GM12878 (cell line): ENCODE measurements at regions not wholly inside any gene's neighbourhood (a gene's known extent, or its start where the extent isn't known, plus 50 kb on each side); places are given as distances from the start of the nearest gene placed in this dataset.

Experiments
- ATAC-seq: fragments of 200-7000 bp; cut with Tn5 transposase; 3 replicates; pipeline ENCODE4 v1.9.1; 2020; ENCODE audit warnings: mild to moderate bottlenecking, moderate library complexity
- BruUV-seq: library from RNA; stranded (reverse); fragments of 400-500 nt; replicated peaks from 2 replicates; lab custom pipeline; 2021; lab: Mats Ljungman, UMichigan
- CTCF ChIA-PET: fragments of 300-600 bp; sonication (Branson Sonifier 250); formaldehyde crosslinking; extraction: SDS; loops from one replicate; lab custom pipeline; 2021; ENCODE audit warnings: inconsistent platforms; lab: Yijun Ruan, JAX
- POLR2A ChIA-PET: fragments of 350-600 bp; formaldehyde crosslinking; extraction: SDS; loops from one replicate; lab custom pipeline; 2021; ENCODE audit warnings: inconsistent platforms; lab: Charles Lee
- RAD21 ChIA-PET: fragments of 300-600 bp; sonication (Branson Sonifier 250); formaldehyde crosslinking; loops from one replicate; lab custom pipeline; 2023; ENCODE audit warnings: antibody characterized with exemption; ENCODE audit not compliant: unreplicated experiment; lab: Charles Lee
- SMC1A ChIA-PET: fragments of 300-600 bp; sonication (Branson Sonifier 250); formaldehyde crosslinking; loops from one replicate; lab custom pipeline; 2023; ENCODE audit not compliant: unreplicated experiment, uncharacterized antibody; lab: Charles Lee
- DNase-seq: peaks from one replicate; pipeline ENCODE4 v3.0.0-alpha.2; 2011; ENCODE audit warnings: low read depth, low spot score
- FAIRE-seq: peaks from 3 replicates; lab custom pipeline; 2011; peaks lifted over from hg19 to GRCh38; lab: Jason Lieb, UNC
- H2AFZ ChIP-seq: 2 replicates; pipeline ENCODE4 v1.6.0; 2011; ENCODE audit warnings: low read depth, low read length, control low read depth; ENCODE audit not compliant: control insufficient read depth
- H3K27ac ChIP-seq: 2 replicates; pipeline ENCODE4 v1.5.1; 2011; ENCODE audit warnings: control low read depth; ENCODE audit not compliant: control insufficient read depth, insufficient read depth
- H3K27me3 ChIP-seq, 2 experiments: replicated peaks in 1 of 2; 2 replicates each; pipeline versions ENCODE4 v1.6.0 to v1.6.1; 2011; ENCODE audit warnings: low read length in 1 of 2; ENCODE audit not compliant: control insufficient read depth in 2 of 2, insufficient read depth in 2 of 2
- H3K36me3 ChIP-seq, 2 experiments: 2 replicates each; pipeline ENCODE4 v1.5.1; 2011; ENCODE audit warnings: low read length in 1 of 2; ENCODE audit not compliant: control insufficient read depth in 2 of 2, insufficient read depth in 2 of 2
- H3K4me1 ChIP-seq: 2 replicates; pipeline ENCODE4 v1.6.1; 2011; ENCODE audit warnings: mild to moderate bottlenecking, low read length, moderate library complexity, mixed read lengths; ENCODE audit not compliant: control insufficient read depth, insufficient read depth
- H3K4me2 ChIP-seq: 2 replicates; pipeline ENCODE4 v1.6.0; 2011; ENCODE audit warnings: control low read depth; ENCODE audit not compliant: control insufficient read depth, insufficient read depth
- H3K4me3 ChIP-seq: fragments of 200-600 bp; sonication (generic); 2 replicates; pipeline ENCODE4 v1.5.1; 2016
- H3K79me2 ChIP-seq: 2 replicates; pipeline ENCODE4 v1.6.0; 2011; ENCODE audit warnings: low read length; ENCODE audit not compliant: control insufficient read depth, insufficient read depth
- H3K9ac ChIP-seq: 2 replicates; pipeline ENCODE4 v1.8.0; 2011; ENCODE audit warnings: low read length, control low read depth, mixed read lengths; ENCODE audit not compliant: control insufficient read depth, insufficient read depth
- H3K9me3 ChIP-seq: replicated peaks from 3 replicates; pipeline ENCODE4 v1.5.1; 2011; ENCODE audit warnings: mild to moderate bottlenecking, low read length; ENCODE audit not compliant: control insufficient read depth, insufficient read depth
- H4K20me1 ChIP-seq: 2 replicates; pipeline ENCODE4 v1.6.0; 2011; ENCODE audit not compliant: control insufficient read depth, insufficient read depth
- CBX3 ChIP-seq: fragments of 200-600 bp; sonication (generic); IDR thresholded peaks from 2 replicates; pipeline ENCODE4 v1.6.1; 2016; ENCODE audit warnings: low read depth, borderline replicate concordance
- CEBPB ChIP-seq, 2 experiments: fragments of 150-350 bp in 1 of 2; IDR thresholded peaks; 2 replicates each; pipeline ENCODE4 v1.6.1; 2012 to 2014; ENCODE audit warnings: low read depth in 2 of 2, low read length in 2 of 2, borderline replicate concordance in 1 of 2, inconsistent platforms in 1 of 2
- CREM ChIP-seq: IDR thresholded peaks from 2 replicates; pipeline ENCODE4 v1.6.1; 2014; ENCODE audit warnings: antibody characterized with exemption, low read depth
- GABPA ChIP-seq: IDR thresholded peaks from 2 replicates; pipeline ENCODE4 v1.6.1; 2014; ENCODE audit warnings: antibody characterized with exemption, low read depth, mild to moderate bottlenecking, inconsistent platforms
- JUNB ChIP-seq: IDR thresholded peaks from 2 replicates; pipeline ENCODE4 v1.6.1; 2016; ENCODE audit warnings: antibody characterized with exemption, mild to moderate bottlenecking
- NFXL1 ChIP-seq: fragments of 450-650 bp; IDR thresholded peaks from 2 replicates; pipeline ENCODE4 v1.6.1; 2017; ENCODE audit warnings: antibody characterized with exemption, mild to moderate bottlenecking, borderline replicate concordance
- PML ChIP-seq: IDR thresholded peaks from 2 replicates; pipeline ENCODE4 v1.6.1; 2012; ENCODE audit warnings: low read length, inconsistent platforms
- POU2F2 ChIP-seq: IDR thresholded peaks from 3 replicates; pipeline ENCODE4 v1.6.1; 2011; ENCODE audit warnings: low read depth, mild to moderate bottlenecking, low read length, borderline replicate concordance
- RAD51 ChIP-seq: fragments of 450-650 bp; IDR thresholded peaks from 2 replicates; pipeline ENCODE4 v1.6.1; 2016; ENCODE audit warnings: moderate library complexity, mild to moderate bottlenecking, inconsistent platforms
- RBBP5 ChIP-seq: fragments of 200-600 bp; sonication (generic); conservative IDR thresholded peaks from 2 replicates; pipeline ENCODE4 v1.6.1; 2016
- SIX5 ChIP-seq: IDR thresholded peaks from 2 replicates; pipeline ENCODE4 v1.6.1; 2011; ENCODE audit warnings: mild to moderate bottlenecking, low read depth, low read length, moderate library complexity; ENCODE audit not compliant: severe bottlenecking
- STAT1 ChIP-seq: fragments of 450-650 bp; conservative IDR thresholded peaks from 2 replicates; pipeline ENCODE4 v1.6.1; 2014; ENCODE audit warnings: antibody characterized with exemption, mild to moderate bottlenecking
- TARDBP ChIP-seq: IDR thresholded peaks from 2 replicates; pipeline ENCODE4 v1.6.1; 2016; ENCODE audit warnings: borderline replicate concordance
- ZBED1 ChIP-seq: IDR thresholded peaks from 2 replicates; pipeline ENCODE4 v1.6.1; 2016; ENCODE audit warnings: borderline replicate concordance
- in situ Hi-C: fragments of 300-500 bp; cut with MboI; formaldehyde crosslinking; loops from 9 replicates; pipeline ENCODE4 v1.14.3; 2018; ENCODE audit warnings: mixed read lengths
- intact Hi-C: fragments of 100-400 bp; cut with micrococcal nuclease; formaldehyde crosslinking; loops from one replicate; pipeline ENCODE4 v1.14.2; 2022; ENCODE audit not compliant: unreplicated experiment
- TF ChIP-seq, protein P1 (sequence below): fragments of 450-650 bp; IDR thresholded peaks from 2 replicates; pipeline ENCODE4 v1.6.1; 2016; ENCODE audit warnings: mild to moderate bottlenecking

DNA sequence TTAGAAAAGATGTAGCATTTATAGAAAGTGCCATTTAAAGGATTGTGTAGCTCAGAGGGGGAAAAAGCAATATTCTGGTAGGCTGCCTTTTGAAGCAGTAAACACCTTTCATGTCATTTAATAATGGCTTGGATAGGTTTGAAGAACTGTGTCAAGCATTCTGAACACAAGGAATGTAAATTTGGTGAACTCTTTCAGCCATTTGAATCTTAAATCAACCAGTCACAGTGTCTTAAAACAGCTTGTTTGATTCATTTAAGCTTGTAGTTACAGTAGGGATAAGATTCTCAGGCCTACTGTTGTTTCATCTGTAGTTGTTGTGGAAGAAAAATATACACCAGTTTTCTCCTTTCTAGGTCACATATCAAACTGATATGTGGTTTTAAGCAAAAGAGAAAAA is 299.4 kb upstream of the NOVA1 start:
- Histone ChIP-seq H3K4me3 (no peak overlapping the region), H3K79me2 (no peaks in the 10 kb centered on the region), H3K27ac (no peak overlapping the region), H3K4me2 (no peak overlapping the region), H4K20me1 (no peaks in the 10 kb centered on the region), H3K36me3 (no peaks in the 10 kb centered on the region), H3K27me3 (no peaks in the 10 kb centered on the region), H3K9ac (no peak overlapping the region), H3K9me3 (no peaks in the 10 kb centered on the region; the same call in 2 of the 3 replicates), H2AFZ (no peak overlapping the region), H3K4me1 (no peaks in the 10 kb centered on the region)
- ChIA-PET RAD21 (no interaction called here), CTCF (no interaction called here), SMC1A (no interaction called here), POLR2A (no interaction called here)
- DNase-seq (no peak), ATAC-seq (no peak), FAIRE-seq (no peak)
- no TSS peak for BruUV-seq
- intact Hi-C loops (no loop called here), in situ Hi-C loops (no loop called here)
- TF ChIP-seq CREM (no peak), GABPA (no peak), POU2F2 (no peak), ZBED1 (no peak), NFXL1 (no peak), SIX5 (no peak), RBBP5 (no peak), TARDBP (no peak), CBX3 (no peak), STAT1 (no peak), PML (no peak), RAD51 (no peak), JUNB (no peak), CEBPB (IDR thresholded peaks at IDR 0.05; ENCODE audit: borderline replicate concordance in 1 of 2, low read depth in 2 of 2, low read length in 2 of 2) (no peak)
- TF ChIP-seq, protein P1, sequence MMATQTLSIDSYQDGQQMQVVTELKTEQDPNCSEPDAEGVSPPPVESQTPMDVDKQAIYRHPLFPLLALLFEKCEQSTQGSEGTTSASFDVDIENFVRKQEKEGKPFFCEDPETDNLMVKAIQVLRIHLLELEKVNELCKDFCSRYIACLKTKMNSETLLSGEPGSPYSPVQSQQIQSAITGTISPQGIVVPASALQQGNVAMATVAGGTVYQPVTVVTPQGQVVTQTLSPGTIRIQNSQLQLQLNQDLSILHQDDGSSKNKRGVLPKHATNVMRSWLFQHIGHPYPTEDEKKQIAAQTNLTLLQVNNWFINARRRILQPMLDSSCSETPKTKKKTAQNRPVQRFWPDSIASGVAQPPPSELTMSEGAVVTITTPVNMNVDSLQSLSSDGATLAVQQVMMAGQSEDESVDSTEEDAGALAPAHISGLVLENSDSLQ: no peak
